GM19238 (cell line): ENCODE measurements at regions not wholly inside any gene's neighbourhood (a gene's known extent, or its start where the extent isn't known, plus 50 kb on each side); places are given as distances from the start of the nearest gene placed in this dataset.

Source experiments
- DNase-seq: peaks from one replicate; pipeline ENCODE4 v3.0.0; 2011; ENCODE audit warnings: low spot score; ENCODE audit not compliant: insufficient read length

GRCh38 chr5:67702008-67702407, 505.4 kb upstream of the CD180 start:
- DNase-seq = no peak

GRCh38 chr5:67699560-67699959, 503.0 kb upstream of the CD180 start:
- no peak for DNase-seq

GRCh38 chr5:67696446-67696845, 499.8 kb upstream of the CD180 start:
- no peak for DNase-seq

- no peak for DNase-seq
These were observed 498.8 kb upstream of the CD180 start for GRCh38 chr5:67695369-67695768.

- no peak for DNase-seq
These were observed 498.2 kb upstream of the CD180 start for GRCh38 chr5:67694810-67695191.

GRCh38 chr5:67693956-67694809, 497.6 kb upstream of the CD180 start:
- no peak for DNase-seq

GRCh38 chr5:67686746-67687145, 490.1 kb upstream of the CD180 start:
- DNase-seq = no peak

GRCh38 chr5:67681703-67682102, 485.1 kb upstream of the CD180 start:
- no peak for DNase-seq

- no peak for DNase-seq
These were observed 483.5 kb upstream of the CD180 start for GRCh38 chr5:67680099-67680498.

- no peak for DNase-seq
These were observed 482.7 kb upstream of the CD180 start for GRCh38 chr5:67679184-67679841.

- DNase-seq = no peak
These were observed 482.0 kb upstream of the CD180 start for GRCh38 chr5:67678594-67678993.

GRCh38 chr5:67677422-67677970, 480.9 kb upstream of the CD180 start:
- no peak for DNase-seq

GRCh38 chr5:67676863-67677262, 480.3 kb upstream of the CD180 start:
- no peak for DNase-seq

- DNase-seq = no peak
These were observed 477.6 kb upstream of the CD180 start for GRCh38 chr5:67674159-67674655.

- no peak for DNase-seq
These were observed 477.0 kb upstream of the CD180 start for GRCh38 chr5:67673618-67674017.

- DNase-seq = no peak
These were observed 476.6 kb upstream of the CD180 start for GRCh38 chr5:67673180-67673579.

GRCh38 chr5:67672636-67673035, 476.0 kb upstream of the CD180 start:
- DNase-seq = no peak

- DNase-seq = no peak
These were observed 473.3 kb upstream of the CD180 start for GRCh38 chr5:67669916-67670315.

- no peak for DNase-seq
These were observed 463.6 kb upstream of the CD180 start for GRCh38 chr5:67660149-67660548.

- DNase-seq = no peak
These were observed 462.7 kb upstream of the CD180 start for GRCh38 chr5:67659288-67659687.

GRCh38 chr5:67657055-67657454, 460.5 kb upstream of the CD180 start:
- DNase-seq = no peak

- no peak for DNase-seq
These were observed 455.6 kb upstream of the CD180 start for GRCh38 chr5:67652201-67652600.
